CD4-positive, CD25-positive, alpha-beta regulatory T cell (primary cell): ENCODE measurements at regions not wholly inside any gene's neighbourhood (a gene's known extent, or its start where the extent isn't known, plus 50 kb on each side); places are given as distances from the start of the nearest gene placed in this dataset.

Experiments
- ATAC-seq, 2 donors: fragments of 150-1000 bp; cut with Tn5 transposase; one replicate each; pipeline ENCODE4 v1.10.0; 2021; ENCODE audit warnings: low read depth in 2 of 2, moderate number of reproducible peaks in 2 of 2, moderate library complexity in 1 of 2
- DNase-seq, 3 donors: peaks; one replicate each; pipeline versions ENCODE4 v3.0.0 to v3.0.0-alpha.2; 2012 to 2022; ENCODE audit warnings: mixed read lengths in 1 of 3
- H3K27ac ChIP-seq: one replicate; pipeline ENCODE4 v1.7.0; 2013; ENCODE audit warnings: mild to moderate bottlenecking, low read length; ENCODE audit not compliant: insufficient read depth, poor library complexity, severe bottlenecking
- H3K27me3 ChIP-seq: one replicate; pipeline ENCODE4 v1.7.0; 2013; ENCODE audit warnings: low read length; ENCODE audit not compliant: control insufficient read depth, insufficient read depth
- H3K36me3 ChIP-seq: one replicate; pipeline ENCODE4 v1.7.0; 2013; ENCODE audit warnings: mild to moderate bottlenecking, low read length, moderate library complexity; ENCODE audit not compliant: control insufficient read depth, insufficient read depth
- H3K4me1 ChIP-seq: 2 replicates; pipeline ENCODE4 v1.7.0; 2013; ENCODE audit warnings: mild to moderate bottlenecking, low read length; ENCODE audit not compliant: insufficient read depth, control insufficient read depth, poor library complexity, severe bottlenecking
- H3K4me3 ChIP-seq: one replicate; pipeline ENCODE4 v1.7.0; 2013; ENCODE audit warnings: low read depth, mild to moderate bottlenecking, low read length, moderate library complexity
- H3K9me3 ChIP-seq, 2 experiments: 1 replicate in 1 of 2; 2 replicates in 1 of 2; pipeline ENCODE4 v1.7.0; 2013; ENCODE audit warnings: low read length in 2 of 2, mild to moderate bottlenecking in 1 of 2, moderate library complexity in 1 of 2; ENCODE audit not compliant: control insufficient read depth in 2 of 2
- H3K27ac Mint-ChIP-seq, 3 donors: one replicate each; pipeline ENCODE4 v1.8.0; 2020 to 2022; ENCODE audit warnings: mild to moderate bottlenecking in 3 of 3, mixed read lengths in 3 of 3, moderate library complexity in 2 of 3
- H3K27me3 Mint-ChIP-seq: one replicate; pipeline ENCODE4 v1.8.0; 2022; ENCODE audit warnings: mild to moderate bottlenecking, mixed read lengths
- H3K36me3 Mint-ChIP-seq: one replicate; pipeline ENCODE4 v1.8.0; 2020; ENCODE audit warnings: mixed read lengths
- H3K4me1 Mint-ChIP-seq, 4 donors: one replicate each; pipeline ENCODE4 v1.8.0; 2020 to 2022; ENCODE audit warnings: mixed read lengths in 4 of 4, mild to moderate bottlenecking in 1 of 4
- H3K4me3 Mint-ChIP-seq, 4 donors: one replicate each; pipeline ENCODE4 v1.8.0; 2020 to 2022; ENCODE audit warnings: mild to moderate bottlenecking in 4 of 4, mixed read lengths in 4 of 4, moderate library complexity in 3 of 4
- H3K9me3 Mint-ChIP-seq, 7 donors: one replicate each; pipeline ENCODE4 v1.8.0; 2020 to 2022; ENCODE audit warnings: mixed read lengths in 7 of 7, mild to moderate bottlenecking in 3 of 7, moderate library complexity in 2 of 7

GRCh38 chr11:101296896-101297295 lies 167.3 kb upstream of the PGR start:
- H3K4me3 Mint-ChIP-seq, result no peak overlapping the region
- no peaks in the 10 kb centered on the region for H3K36me3 Mint-ChIP-seq
- H3K27me3 ChIP-seq, result no peaks in the 10 kb centered on the region
- H3K27me3 Mint-ChIP-seq, result no peaks in the 10 kb centered on the region
- H3K4me3 ChIP-seq, result no peak overlapping the region
- H3K27ac Mint-ChIP-seq, result no peak overlapping the region
- peaks cover 0 to 35% (median 15%) of the 10 kb centered on the region in 7 donors for H3K9me3 Mint-ChIP-seq
- H3K36me3 ChIP-seq, result no peaks in the 10 kb centered on the region
- no peaks in the 10 kb centered on the region for H3K4me1 Mint-ChIP-seq
- H3K4me1 ChIP-seq, result no peaks in the 10 kb centered on the region
- no peak for DNase-seq
- H3K9me3 ChIP-seq, result peaks cover 0 to 8% of the 10 kb centered on the region in 2 experiments
- ATAC-seq, result no peak
- no peak overlapping the region for H3K27ac ChIP-seq

GRCh38 chr11:101292661-101293240 lies 163.1 kb upstream of the PGR start:
- Histone ChIP-seq H3K4me1 (no peaks in the 10 kb centered on the region), H3K4me3 (no peak overlapping the region), H3K9me3 (peaks cover 0 to 11% of the 10 kb centered on the region in 2 experiments), H3K27me3 (no peaks in the 10 kb centered on the region), H3K27ac (no peak overlapping the region), H3K36me3 (no peaks in the 10 kb centered on the region)
- Mint-ChIP-seq H3K27me3 (no peaks in the 10 kb centered on the region), H3K4me3 (no peak overlapping the region), H3K27ac (no peak overlapping the region), H3K36me3 (no peaks in the 10 kb centered on the region), H3K9me3 (peaks cover 4 to 23% (median 12%) of the 10 kb centered on the region in 7 donors), H3K4me1 (no peaks in the 10 kb centered on the region)
- ATAC-seq (no peak), DNase-seq (no peak)

GRCh38 chr11:101291279-101291678 lies 161.7 kb upstream of the PGR start:
- no peaks in the 10 kb centered on the region for H3K27me3 Mint-ChIP-seq
- H3K4me3 ChIP-seq, result no peak overlapping the region
- H3K36me3 Mint-ChIP-seq, result no peaks in the 10 kb centered on the region
- ATAC-seq, result no peak
- H3K9me3 ChIP-seq, result peaks cover 0 to 3% of the 10 kb centered on the region in 2 experiments
- no peak overlapping the region for H3K27ac ChIP-seq
- no peaks in the 10 kb centered on the region for H3K27me3 ChIP-seq
- H3K27ac Mint-ChIP-seq, result no peak overlapping the region
- DNase-seq, result no peak
- no peaks in the 10 kb centered on the region for H3K4me1 Mint-ChIP-seq
- H3K9me3 Mint-ChIP-seq, result peaks cover 4 to 23% (median 10%) of the 10 kb centered on the region in 7 donors
- no peak overlapping the region for H3K4me3 Mint-ChIP-seq
- H3K4me1 ChIP-seq, result no peaks in the 10 kb centered on the region
- no peaks in the 10 kb centered on the region for H3K36me3 ChIP-seq

GRCh38 chr11:101288392-101288791 lies 158.8 kb upstream of the PGR start:
- Mint-ChIP-seq H3K9me3 (peaks cover 3 to 18% (median 6%) of the 10 kb centered on the region in 7 donors), H3K4me1 (no peaks in the 10 kb centered on the region), H3K36me3 (no peaks in the 10 kb centered on the region), H3K27ac (no peak overlapping the region), H3K4me3 (no peak overlapping the region), H3K27me3 (no peaks in the 10 kb centered on the region)
- no peaks in the 10 kb centered on the region for H3K36me3 ChIP-seq
- DNase-seq (no peak), ATAC-seq (no peak)
- H3K27ac ChIP-seq, result no peak overlapping the region
- no peaks in the 10 kb centered on the region for H3K4me1 ChIP-seq
- H3K4me3 ChIP-seq, result no peak overlapping the region
- peaks cover 0 to 3% of the 10 kb centered on the region in 2 experiments for H3K9me3 ChIP-seq
- H3K27me3 ChIP-seq, result no peaks in the 10 kb centered on the region

- Mint-ChIP-seq H3K27me3 (no peaks in the 10 kb centered on the region), H3K4me1 (no peaks in the 10 kb centered on the region), H3K4me3 (no peak overlapping the region), H3K36me3 (no peaks in the 10 kb centered on the region), H3K27ac (no peak overlapping the region), H3K9me3 (peaks cover 0 to 19% (median 5%) of the 10 kb centered on the region in 7 donors)
- no peak for DNase-seq
- ATAC-seq, result no peak
- no peak overlapping the region for H3K4me3 ChIP-seq
- H3K36me3 ChIP-seq, result no peaks in the 10 kb centered on the region
- H3K27ac ChIP-seq, result no peak overlapping the region
- H3K27me3 ChIP-seq, result no peaks in the 10 kb centered on the region
- no peaks in the 10 kb centered on the region for H3K9me3 ChIP-seq
- H3K4me1 ChIP-seq, result no peaks in the 10 kb centered on the region
Measured at GRCh38 chr11:101279728-101280127, 150.1 kb upstream of the PGR start.

- Histone ChIP-seq H3K9me3 (no peaks in the 10 kb centered on the region), H3K36me3 (no peaks in the 10 kb centered on the region), H3K27ac (no peak overlapping the region), H3K4me1 (no peaks in the 10 kb centered on the region), H3K4me3 (no peak overlapping the region), H3K27me3 (no peaks in the 10 kb centered on the region)
- Mint-ChIP-seq H3K4me1 (no peaks in the 10 kb centered on the region), H3K27ac (no peak overlapping the region), H3K36me3 (no peaks in the 10 kb centered on the region), H3K9me3 (peaks cover 0 to 21% (median 7%) of the 10 kb centered on the region in 7 donors), H3K4me3 (no peak overlapping the region), H3K27me3 (no peaks in the 10 kb centered on the region)
- ATAC-seq (no peak), DNase-seq (no peak)
Measured at GRCh38 chr11:101278286-101278685, 148.7 kb upstream of the PGR start.

GRCh38 chr11:101277036-101277435 lies 147.4 kb upstream of the PGR start:
- H3K27me3 ChIP-seq, result no peaks in the 10 kb centered on the region
- H3K4me1 ChIP-seq, result no peaks in the 10 kb centered on the region
- peaks cover 0 to 27% (median 7%) of the 10 kb centered on the region in 7 donors for H3K9me3 Mint-ChIP-seq
- ATAC-seq (no peak), DNase-seq (no peak)
- H3K36me3 Mint-ChIP-seq, result no peaks in the 10 kb centered on the region
- no peak overlapping the region for H3K4me3 Mint-ChIP-seq
- H3K27me3 Mint-ChIP-seq, result no peaks in the 10 kb centered on the region
- no peak overlapping the region for H3K27ac Mint-ChIP-seq
- no peaks in the 10 kb centered on the region for H3K4me1 Mint-ChIP-seq
- no peaks in the 10 kb centered on the region for H3K9me3 ChIP-seq
- no peak overlapping the region for H3K4me3 ChIP-seq
- no peaks in the 10 kb centered on the region for H3K36me3 ChIP-seq
- no peak overlapping the region for H3K27ac ChIP-seq

GRCh38 chr11:101269990-101270660 lies 140.5 kb upstream of the PGR start:
- H3K9me3 ChIP-seq, result no peaks in the 10 kb centered on the region
- no peaks in the 10 kb centered on the region for H3K36me3 ChIP-seq
- DNase-seq (no peak), ATAC-seq (no peak)
- no peaks in the 10 kb centered on the region for H3K27me3 ChIP-seq
- no peak overlapping the region for H3K4me3 ChIP-seq
- peaks cover 0 to 15% (median 4%) of the 10 kb centered on the region in 7 donors for H3K9me3 Mint-ChIP-seq
- H3K4me1 ChIP-seq, result no peaks in the 10 kb centered on the region
- no peaks in the 10 kb centered on the region for H3K36me3 Mint-ChIP-seq
- H3K4me3 Mint-ChIP-seq, result no peak overlapping the region
- H3K27ac ChIP-seq, result no peak overlapping the region
- peak overlapping the region in 1 of 3 donors; percentile 76 for H3K27ac Mint-ChIP-seq
- H3K4me1 Mint-ChIP-seq, result no peaks in the 10 kb centered on the region
- no peaks in the 10 kb centered on the region for H3K27me3 Mint-ChIP-seq
